ENCODE measurements at regions not wholly inside any gene's neighbourhood (a gene's known extent, or its start where the extent isn't known, plus 50 kb on each side); places are given as distances from the start of the nearest gene placed in this dataset.
"Not testable (repeated sequence)": the region's sequence is repeated elsewhere in the genome, so short reads cannot be mapped to it uniquely, and the experiment has no call there.

- DNase-seq, result no peak
Observed at GRCh38 chr6:144690666-144691065, 405.5 kb downstream of the UTRN start.

GRCh38 chr6:144692050-144692449 is 406.9 kb downstream of the UTRN start:
- DNase-seq, result not testable (repeated sequence)

- no peak for DNase-seq
Observed at GRCh38 chr6:144695858-144696533, 410.9 kb downstream of the UTRN start.

GRCh38 chr6:144696610-144697368 is 411.7 kb downstream of the UTRN start:
- DNase-seq, result no peak

DNA sequence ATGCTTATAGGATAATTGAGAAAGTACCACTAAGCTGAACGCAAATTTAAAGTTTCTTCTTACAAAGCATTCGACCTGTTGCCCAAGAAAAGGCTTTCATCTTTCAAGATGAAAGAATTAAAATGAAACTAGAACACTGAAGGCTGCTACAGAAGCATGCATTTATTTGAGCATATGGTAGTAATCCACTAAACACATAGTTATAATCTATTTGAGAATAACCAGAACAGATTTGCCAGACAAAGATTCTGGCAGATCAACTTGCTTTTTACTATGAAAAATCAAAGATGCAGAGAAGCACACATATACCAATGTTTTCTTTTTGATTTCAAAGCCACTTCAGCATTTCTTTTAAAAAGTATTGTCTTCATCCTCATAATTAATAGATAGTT is 412.2 kb downstream of the UTRN start:
- no peak for DNase-seq

DNA sequence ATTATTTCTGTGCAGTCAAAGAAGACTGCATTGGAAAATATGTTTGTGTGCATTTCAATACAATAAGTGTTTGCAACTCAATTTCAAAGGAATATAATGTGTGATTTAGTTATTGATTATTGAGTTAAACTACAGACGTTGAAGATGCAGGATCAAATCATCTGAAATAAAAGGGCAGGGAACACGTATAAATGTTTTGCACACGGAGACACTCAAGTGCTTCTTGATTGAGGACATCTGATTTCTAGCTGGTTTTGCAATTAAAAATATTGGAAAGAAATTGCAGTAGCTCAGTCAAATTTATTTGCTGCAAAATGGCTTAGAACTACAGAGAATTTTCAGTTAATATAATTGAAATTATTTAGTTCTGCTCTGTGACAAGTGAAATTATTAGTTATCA is 412.7 kb downstream of the UTRN start:
- DNase-seq, result no peak

DNA sequence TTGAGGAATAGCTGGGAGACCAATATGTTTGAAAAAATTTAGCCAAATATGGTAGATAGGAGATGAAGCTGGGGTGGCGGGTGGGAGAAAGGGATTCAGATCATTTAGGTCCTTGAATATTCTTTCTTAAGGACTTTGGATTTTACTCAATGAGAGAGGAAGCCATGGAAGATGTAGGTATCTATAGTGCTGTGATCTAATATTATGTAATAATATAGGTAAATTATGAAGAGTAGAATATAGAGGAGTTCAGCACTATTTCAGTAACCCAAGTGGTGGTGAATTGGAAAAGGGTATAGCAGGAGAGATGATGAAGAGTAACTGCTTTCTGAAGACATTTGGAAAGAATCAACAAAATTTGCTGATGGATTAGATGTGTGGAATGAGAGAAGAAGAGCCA is 417.6 kb downstream of the UTRN start:
- DNase-seq, result no peak

DNA sequence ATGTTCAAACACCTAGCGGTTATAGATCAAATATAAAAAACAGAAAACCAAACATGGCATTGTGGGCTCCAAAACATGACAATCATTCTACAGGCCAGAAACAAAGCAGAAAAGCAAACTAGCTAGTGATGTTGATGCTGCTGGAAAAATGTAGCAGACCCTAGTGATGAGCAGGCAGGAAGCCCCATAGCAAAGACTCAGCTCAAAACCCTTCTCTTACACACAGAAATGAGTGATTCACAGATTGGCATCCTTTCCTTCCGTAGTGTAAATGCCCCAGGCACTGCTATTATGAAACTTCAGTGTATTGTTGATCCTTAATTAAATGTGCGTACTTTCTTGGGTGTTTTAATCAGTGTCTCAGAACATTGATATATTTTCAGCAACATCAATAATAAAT is 425.1 kb downstream of the UTRN start:
- DNase-seq, result no peak

DNA sequence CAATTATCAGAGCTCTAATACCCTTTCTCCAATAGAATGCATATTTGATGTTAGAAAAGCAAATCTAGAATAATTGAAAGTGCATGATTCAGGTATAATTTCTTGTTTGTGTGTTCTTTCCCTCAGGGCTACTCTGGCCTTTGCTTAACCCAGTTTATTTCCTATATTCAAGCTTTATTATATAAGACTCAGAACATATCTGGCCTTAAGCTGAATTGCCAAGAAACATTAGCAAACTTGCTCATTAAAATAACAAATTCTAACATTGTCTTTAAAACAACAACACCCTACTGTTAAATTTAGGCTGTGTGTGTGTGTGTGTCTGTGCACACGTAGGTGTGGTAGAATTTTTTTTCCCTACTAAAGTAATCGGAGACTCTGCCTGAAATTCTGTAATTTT is 426.5 kb downstream of the UTRN start:
- DNase-seq, result no peak

DNA sequence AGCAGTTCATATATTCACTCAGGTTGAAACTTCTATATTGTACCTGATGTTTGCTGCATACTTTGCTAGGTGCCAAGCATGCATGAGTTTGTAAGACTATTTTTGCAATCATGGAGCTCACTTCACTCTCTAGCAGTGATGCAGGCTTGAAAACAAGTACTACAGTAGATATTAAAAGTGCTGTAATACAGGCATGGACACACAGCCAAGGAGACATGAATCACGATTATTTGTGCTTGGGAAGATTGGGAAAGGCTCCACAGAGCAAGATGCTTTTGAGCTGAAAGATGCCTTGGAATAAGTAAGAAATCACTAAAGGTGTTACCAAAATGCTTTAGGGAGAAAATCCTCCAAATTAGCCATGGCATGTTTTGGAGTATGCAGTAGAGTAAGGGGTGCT is 427.4 kb downstream of the UTRN start:
- DNase-seq, result no peak

- no peak for DNase-seq
Observed at GRCh38 chr6:144714021-144714712, 429.0 kb downstream of the UTRN start.

DNA sequence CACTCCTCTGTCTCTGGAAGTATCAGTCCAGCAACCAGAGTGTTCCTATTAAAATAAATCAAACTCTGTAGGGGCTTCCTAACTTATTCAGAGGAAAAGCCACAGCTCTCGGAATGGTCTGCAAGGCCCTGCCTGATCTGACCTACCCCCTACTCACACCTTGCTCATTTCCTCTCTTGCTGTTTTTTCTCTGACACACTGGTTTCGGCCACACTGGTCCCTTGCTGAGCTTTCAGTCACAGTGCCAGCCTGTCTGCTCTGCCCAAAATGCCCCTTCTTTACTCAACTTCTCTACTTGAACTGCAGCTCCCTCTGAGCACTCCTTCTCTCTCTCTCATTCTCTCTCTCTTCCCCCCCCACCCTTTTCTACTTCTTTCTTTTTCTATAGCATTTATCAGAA is 430.2 kb downstream of the UTRN start:
- DNase-seq, result no peak

DNA sequence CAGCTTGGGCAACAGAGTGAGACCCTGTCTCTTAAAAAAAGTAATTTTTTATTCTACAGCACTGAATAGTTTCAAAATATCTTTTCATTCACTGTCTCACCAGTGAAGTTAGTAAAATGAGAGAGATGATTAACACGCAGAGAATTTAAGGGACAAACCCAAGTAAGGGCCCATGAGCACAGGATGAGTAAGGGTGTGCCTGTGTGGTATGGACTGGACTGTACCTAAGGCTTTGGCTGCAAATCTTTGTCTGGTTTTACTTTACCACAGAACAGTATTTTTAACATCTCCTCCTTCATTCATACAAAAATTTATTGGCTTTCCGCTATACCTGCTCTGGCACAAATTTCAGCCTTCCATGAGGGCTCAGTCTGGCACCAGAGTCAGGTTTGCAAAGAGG is 433.3 kb downstream of the UTRN start:
- DNase-seq, result no peak

DNA sequence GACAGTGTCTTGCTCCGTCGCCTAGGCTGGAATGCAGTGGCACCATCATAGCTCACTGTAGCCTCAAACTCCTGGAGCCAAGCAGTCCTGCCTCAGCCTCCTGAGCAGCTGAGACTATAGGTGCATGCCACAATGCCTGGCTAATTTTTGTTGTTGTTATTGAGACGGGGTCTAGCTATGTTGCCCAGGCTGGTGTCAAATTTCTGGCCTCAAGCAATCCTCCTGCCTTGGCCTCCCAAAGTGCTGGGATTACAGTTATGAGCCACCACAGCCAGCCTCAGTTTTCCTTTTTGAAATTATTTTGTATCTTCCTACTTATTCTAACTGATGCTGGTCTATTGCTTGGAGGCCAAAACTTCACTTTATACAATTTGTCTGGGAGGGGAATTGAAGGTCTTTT is 436.1 kb downstream of the UTRN start:
- DNase-seq, result no peak

DNA sequence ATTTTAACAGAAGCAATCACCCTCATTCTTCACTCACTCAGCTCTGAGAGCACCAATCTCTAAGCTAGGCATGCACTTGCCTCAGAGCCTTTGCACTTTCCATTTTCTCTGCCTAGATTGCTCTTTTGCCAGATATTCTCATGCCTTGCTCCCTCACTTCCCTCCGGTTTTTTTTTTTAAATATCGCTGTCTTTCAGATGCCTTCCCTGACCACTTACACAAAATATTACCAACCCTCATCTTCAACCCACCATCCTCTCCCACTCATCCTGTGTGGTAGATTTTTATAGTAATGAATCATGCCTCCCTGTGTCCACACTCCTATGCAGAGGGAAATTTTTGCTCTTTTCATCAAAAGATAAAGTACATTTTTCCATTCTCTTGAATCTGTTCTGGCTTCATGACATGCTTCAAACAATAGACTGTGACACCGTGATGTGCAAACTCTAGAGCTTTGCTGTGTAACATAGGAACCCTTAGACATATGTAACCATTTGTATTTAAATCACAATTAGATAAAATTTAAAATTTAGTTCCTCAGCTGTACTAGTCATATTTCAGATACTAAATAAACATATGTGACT is 437.1 kb downstream of the UTRN start:
- no peak for DNase-seq

GRCh38 chr6:144722925-144723324 is 437.8 kb downstream of the UTRN start:
- no peak for DNase-seq

- DNase-seq, result no peak
Observed at GRCh38 chr6:144723431-144723830, 438.3 kb downstream of the UTRN start.

DNA sequence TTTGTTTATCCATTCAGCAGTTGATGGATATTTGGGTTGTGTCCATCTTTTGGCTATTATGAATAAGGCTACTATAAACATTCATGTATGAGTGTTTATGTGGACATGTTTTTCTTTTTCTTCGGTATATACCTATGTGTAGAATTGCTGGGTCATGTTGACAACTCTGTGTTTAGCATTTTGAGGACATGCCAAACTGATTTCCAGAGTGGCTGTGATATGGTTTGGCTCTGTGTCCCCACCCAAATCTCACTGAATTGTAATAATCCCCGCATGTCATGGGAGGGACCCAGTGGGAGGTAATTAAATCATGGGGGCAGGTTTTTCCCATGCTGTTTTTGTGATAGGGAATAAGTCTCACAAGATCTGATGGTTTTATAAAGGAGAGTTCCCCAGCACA is 439.7 kb downstream of the UTRN start:
- no peak for DNase-seq

DNA sequence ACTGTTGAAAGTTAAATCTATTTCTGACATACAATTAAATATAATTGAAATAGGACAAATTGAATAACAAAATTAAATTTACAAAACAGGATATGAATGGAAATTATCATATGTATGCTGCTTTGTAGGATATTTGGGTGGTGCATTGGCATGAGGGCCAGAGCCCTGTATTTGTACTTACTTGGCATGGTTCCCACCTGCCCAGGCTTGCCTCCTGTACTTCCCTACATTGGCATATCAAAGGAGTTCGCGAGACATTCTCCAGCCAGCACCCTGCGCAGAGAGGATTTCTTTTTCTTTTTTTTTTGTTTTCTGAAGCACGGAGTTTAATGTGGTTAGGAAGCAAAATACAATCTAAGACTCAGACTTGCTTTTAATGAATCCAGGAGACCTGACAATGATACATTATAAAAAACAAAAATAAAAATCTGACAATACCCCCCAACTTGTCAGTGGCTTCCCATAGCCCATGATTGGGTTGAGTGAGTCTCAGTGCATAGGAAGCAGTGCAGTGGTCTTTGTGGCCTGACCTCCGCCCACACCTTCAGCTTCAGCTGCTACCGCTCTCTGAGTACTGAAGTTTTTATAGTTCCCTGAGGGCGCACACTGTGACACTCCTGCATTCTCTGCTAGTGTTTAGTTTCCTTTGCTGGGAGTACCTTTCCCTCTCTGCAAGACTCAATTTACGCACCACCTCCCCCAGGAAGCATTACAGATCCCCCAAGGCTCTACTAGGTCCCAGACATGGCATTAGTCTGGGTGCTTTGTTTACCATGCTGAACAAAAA is 440.8 kb downstream of the UTRN start:
- no peak for DNase-seq

DNA sequence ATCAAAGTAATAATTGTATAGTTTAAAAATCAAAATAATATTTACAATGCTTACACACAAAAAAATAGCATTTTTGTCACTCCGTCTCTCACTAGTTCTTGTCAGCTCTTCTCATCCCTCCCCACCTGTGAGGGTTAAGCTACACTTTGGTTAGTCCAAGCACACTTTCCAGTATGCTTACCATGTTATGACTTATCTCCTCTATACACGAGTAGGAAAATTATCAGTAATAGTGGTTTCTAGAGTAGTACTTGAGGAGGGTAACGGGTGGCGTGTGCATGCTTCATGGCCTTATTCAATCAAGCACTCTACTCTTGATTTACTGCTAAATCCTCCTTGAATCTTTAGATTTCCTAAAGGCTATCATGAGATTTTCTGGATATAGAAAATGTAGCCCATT is 443.7 kb downstream of the UTRN start:
- DNase-seq, result no peak

DNA sequence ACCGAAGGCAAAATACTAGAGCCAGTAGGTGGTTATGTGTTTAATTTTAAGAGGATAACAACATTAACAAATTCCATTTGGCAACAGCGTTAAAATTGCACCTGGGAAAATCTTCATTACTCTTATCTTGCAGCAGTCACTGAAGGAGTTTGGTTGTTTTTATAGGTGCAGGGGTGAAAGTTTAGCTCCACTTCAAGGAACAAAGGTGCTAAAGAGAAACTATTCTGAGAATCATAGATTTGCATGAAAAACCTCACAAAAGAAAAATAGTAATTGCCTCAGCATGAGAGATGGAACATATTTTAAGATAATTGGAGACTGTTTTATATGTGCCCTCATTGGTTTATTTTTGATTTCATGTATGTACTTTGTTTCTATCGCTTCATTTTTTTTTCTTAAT is 444.4 kb downstream of the UTRN start:
- DNase-seq, result no peak

- no peak for DNase-seq
Observed at GRCh38 chr6:144730088-144730645, 445.0 kb downstream of the UTRN start.

Measured in hindlimb muscle (tissue), 1 donor.